ENCODE measurements at regions not wholly inside any gene's neighbourhood (a gene's known extent, or its start where the extent isn't known, plus 50 kb on each side); places are given as distances from the start of the nearest gene placed in this dataset.

DNA sequence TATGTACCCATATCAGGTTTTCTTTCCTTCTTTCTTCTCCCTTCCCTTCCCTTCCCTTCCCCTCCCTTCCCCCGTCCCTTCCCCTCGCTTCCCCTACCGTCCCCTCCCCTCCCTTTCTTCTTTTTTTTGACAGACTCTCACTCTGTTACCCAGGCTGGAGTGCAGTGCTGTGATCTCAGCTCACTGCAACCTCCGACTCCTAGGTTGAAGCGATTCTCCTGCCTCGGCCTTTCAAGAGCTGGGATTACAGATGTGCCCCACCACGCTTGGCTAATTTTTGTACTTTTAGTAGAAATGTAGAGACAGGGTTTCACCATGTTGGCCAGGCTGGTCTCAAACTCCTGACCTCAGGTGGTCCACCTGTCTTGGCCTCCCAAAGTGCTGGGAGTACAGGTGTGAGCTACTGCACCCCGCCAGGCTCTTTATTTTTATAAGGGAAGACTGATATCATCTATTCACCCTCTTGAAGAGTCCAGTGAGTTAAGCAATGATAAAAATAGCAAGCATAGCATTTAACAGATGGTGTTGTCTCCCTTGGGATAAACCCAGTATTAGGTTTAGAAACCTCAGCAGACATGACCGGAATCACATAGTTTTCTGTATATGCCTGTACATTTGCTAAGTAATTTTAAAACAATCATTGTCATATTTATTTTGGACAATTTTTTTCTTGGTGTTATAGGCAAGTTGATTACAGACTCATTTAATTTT lies 888.4 kb downstream of the TRIB2 start:
- peaks cover 3% of the 10 kb centered on the region for H3K9me3 Mint-ChIP-seq
- no peaks in the 10 kb centered on the region for H3K4me1 Mint-ChIP-seq (ENCODE audit: low read depth)
- no peaks in the 10 kb centered on the region for H3K36me3 Mint-ChIP-seq (ENCODE audit: low read depth)
- no peaks in the 10 kb centered on the region for H3K27me3 Mint-ChIP-seq (ENCODE audit: low read depth)
- H3K4me3 Mint-ChIP-seq = no peak overlapping the region
- no peak overlapping the region for H3K27ac Mint-ChIP-seq
- CTCF ChIA-PET = no interaction called here
- intact Hi-C loops (cut with micrococcal nuclease) = no loop called here
- DNase-seq = no peak

DNA sequence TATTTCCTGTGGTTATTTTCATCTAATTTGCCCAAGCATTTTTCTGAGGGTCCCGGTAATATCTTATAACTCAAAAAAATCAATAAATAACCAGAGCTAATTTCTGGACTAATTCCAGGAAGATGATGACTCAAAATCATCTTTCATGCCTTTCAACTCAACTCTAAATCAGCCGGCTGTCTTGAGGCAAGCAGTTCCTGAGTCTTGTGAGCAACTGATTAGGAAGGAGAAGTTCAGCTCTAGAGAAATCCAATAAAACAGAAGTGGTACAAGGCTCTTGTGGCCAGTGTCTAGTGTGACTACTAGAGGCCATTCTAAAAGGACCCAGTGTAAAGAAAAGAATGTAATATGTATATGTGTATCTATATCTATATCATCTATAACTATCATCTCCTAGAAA lies 890.4 kb downstream of the TRIB2 start:
- Mint-ChIP-seq H3K4me1 (ENCODE audit: low read depth) (no peaks in the 10 kb centered on the region), H3K9me3 (peaks cover 7% of the 10 kb centered on the region), H3K27me3 (ENCODE audit: low read depth) (no peaks in the 10 kb centered on the region), H3K27ac (no peak overlapping the region), H3K36me3 (ENCODE audit: low read depth) (no peaks in the 10 kb centered on the region), H3K4me3 (no peak overlapping the region)
- CTCF ChIA-PET = no interaction called here
- intact Hi-C loops (cut with micrococcal nuclease) = no loop called here
- DNase-seq = no peak

DNA sequence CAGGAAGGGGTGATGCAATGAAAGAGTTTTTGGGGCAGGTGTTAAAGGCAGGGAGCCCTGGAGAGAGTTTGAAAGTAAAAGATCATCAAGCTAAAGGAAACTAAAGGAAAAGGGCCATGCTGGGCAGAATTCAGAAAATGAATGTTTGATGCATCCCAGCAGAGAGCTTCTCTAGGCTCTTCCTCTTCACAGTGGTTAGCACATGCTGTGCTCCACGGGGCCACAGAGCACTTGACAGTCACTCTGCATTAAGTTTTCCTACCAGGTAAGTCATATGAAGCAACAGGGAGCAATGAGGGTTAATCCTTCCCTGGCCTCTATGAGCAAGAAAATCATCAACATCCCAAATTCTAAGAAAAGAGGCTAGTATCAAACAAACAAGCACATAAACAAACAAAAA lies 895.2 kb downstream of the TRIB2 start:
- no peaks in the 10 kb centered on the region for H3K27me3 Mint-ChIP-seq (ENCODE audit: low read depth)
- H3K27ac Mint-ChIP-seq = no peak overlapping the region
- no peak overlapping the region for H3K4me3 Mint-ChIP-seq
- intact Hi-C loops (cut with micrococcal nuclease) = no loop called here
- H3K4me1 Mint-ChIP-seq (ENCODE audit: low read depth) = no peaks in the 10 kb centered on the region
- CTCF ChIA-PET = no interaction called here
- H3K36me3 Mint-ChIP-seq (ENCODE audit: low read depth) = no peaks in the 10 kb centered on the region
- peaks cover 11% of the 10 kb centered on the region for H3K9me3 Mint-ChIP-seq
- DNase-seq = no peak

DNA sequence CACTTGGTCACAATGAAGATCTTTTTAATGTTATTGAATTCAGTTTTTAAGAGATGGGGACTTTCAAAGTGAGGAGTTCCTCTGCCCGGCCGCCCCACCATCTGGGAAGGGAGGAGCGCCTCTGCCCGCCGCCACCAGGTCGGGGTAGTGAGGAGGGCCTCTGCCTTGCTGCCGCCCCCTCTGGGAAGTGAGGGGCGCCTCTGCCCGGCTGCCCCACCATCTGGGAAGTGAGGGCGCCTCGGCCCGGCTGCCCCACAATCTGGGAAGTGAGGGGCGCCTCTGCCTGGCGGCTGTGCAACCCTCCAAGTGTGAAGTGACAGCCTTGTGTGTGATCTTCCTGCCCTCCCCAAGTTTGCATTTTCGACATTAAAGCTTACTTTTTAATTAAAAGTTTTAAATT lies 899.3 kb downstream of the TRIB2 start:
- DNase-seq = no peak

DNA sequence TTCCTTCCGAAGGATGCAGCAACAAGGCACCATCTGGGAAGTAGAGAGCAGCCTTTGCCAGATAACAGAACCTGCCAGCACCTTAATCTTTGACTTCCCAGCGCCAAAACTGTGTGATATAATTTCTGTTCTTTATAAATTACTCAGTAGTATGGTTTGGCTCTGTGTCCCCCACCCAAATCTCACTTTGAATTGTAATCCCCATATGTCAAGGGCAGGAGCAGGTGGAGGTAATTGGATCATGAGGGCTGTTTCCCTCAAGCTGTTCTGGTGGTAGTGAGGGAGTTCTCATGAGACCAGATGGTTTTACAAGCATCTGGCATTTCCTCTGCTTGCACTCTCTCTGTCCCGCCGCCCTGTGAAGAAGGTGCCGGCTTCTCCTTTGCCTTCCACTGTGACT lies 899.9 kb downstream of the TRIB2 start:
- no peaks in the 10 kb centered on the region for H3K27me3 Mint-ChIP-seq (ENCODE audit: low read depth)
- peaks cover 10% of the 10 kb centered on the region for H3K9me3 Mint-ChIP-seq
- intact Hi-C loops (cut with micrococcal nuclease) = no loop called here
- DNase-seq = no peak
- no peak overlapping the region for H3K4me3 Mint-ChIP-seq
- no peak overlapping the region for H3K27ac Mint-ChIP-seq
- no peaks in the 10 kb centered on the region for H3K4me1 Mint-ChIP-seq (ENCODE audit: low read depth)
- H3K36me3 Mint-ChIP-seq (ENCODE audit: low read depth) = no peaks in the 10 kb centered on the region
- CTCF ChIA-PET = interaction anchor here (0.6 kb wide), 1 partner anchor 561 kb away, joined by 3 read pairs; no protein-coding TSS in a partner anchor

More for the DNA sequence above, 899.3 kb downstream of the TRIB2 start:
- Mint-ChIP-seq H3K36me3 (ENCODE audit: low read depth) (no peaks in the 10 kb centered on the region), H3K27ac (no peak overlapping the region), H3K4me1 (ENCODE audit: low read depth) (no peaks in the 10 kb centered on the region), H3K4me3 (no peak overlapping the region), H3K27me3 (ENCODE audit: low read depth) (no peaks in the 10 kb centered on the region), H3K9me3 (peaks cover 10% of the 10 kb centered on the region)
- CTCF ChIA-PET = no interaction called here
- intact Hi-C loops (cut with micrococcal nuclease) = no loop called here

DNA sequence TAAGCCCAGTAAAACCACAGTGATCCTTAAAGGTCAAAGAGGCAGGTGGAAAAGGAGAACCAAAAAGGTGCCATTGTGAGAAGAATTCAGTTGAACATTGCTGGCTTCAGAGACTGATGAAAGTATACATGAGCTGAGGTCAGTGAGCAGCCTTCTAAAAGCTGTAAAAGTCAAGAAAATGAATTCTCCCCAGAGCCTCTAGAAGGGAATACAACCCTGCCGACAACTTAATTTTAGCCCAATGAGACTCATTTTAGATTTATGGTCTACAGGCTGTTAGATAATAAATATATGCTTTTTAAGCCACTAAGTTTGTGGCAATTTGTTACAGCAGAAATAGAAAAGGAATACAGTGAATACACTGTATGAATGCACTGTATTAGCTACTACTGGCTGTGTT lies 911.4 kb downstream of the TRIB2 start:
- no peaks in the 10 kb centered on the region for H3K27me3 Mint-ChIP-seq (ENCODE audit: low read depth)

DNA sequence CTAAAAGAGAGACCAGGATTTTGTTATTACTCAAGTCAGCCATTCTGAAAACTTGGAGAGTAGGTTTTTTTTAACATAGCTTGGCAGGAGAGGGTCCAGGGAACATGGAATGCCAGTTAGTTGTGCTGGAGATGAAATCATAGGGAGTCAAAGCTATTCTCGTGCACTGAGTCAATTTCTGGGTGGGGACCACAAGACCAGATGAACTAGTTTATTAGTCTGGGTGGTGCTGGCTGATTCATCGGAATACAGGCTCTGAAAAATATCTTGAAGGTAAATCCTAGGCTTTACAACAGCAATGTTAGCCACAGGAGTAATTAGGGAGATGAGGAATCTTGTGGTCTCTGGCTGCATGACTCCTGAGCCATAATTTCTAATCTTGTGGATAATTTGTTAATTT lies 921.4 kb downstream of the TRIB2 start:
- no peak for DNase-seq
- Mint-ChIP-seq H3K9me3 (peaks cover 3% of the 10 kb centered on the region), H3K36me3 (ENCODE audit: low read depth) (no peaks in the 10 kb centered on the region), H3K4me3 (no peak overlapping the region), H3K27ac (no peak overlapping the region), H3K27me3 (ENCODE audit: low read depth) (no peaks in the 10 kb centered on the region), H3K4me1 (ENCODE audit: low read depth) (no peaks in the 10 kb centered on the region)
- CTCF ChIA-PET = no interaction called here
- intact Hi-C loops (cut with micrococcal nuclease) = no loop called here

More for the DNA sequence above, 911.4 kb downstream of the TRIB2 start:
- Mint-ChIP-seq H3K9me3 (peaks cover 8% of the 10 kb centered on the region), H3K36me3 (ENCODE audit: low read depth) (no peaks in the 10 kb centered on the region), H3K27ac (no peak overlapping the region), H3K4me3 (no peak overlapping the region), H3K4me1 (ENCODE audit: low read depth) (no peaks in the 10 kb centered on the region)
- DNase-seq = no peak
- CTCF ChIA-PET = no interaction called here
- intact Hi-C loops (cut with micrococcal nuclease) = no loop called here

DNA sequence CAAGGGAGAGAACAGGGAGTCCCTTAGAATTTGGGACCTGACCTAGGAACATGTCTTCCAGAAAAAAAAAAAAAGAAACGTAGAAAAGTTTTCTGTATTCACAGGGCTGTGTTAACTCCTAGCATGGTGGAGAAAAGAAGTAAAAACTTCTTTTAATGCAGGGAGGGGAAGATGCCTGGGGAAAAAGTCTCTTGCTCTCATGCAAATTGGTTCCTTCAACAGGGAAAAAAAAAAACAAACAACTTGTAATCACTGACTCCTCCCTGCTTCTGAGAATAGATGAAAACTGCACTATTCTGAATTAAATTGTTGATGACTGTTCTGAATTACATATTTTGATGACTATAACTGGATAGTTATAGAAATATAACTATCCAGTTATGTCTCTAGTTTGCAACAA lies 933.2 kb downstream of the TRIB2 start:
- intact Hi-C loops (cut with micrococcal nuclease) = no loop called here
- H3K9me3 Mint-ChIP-seq = peaks cover 3% of the 10 kb centered on the region
- no peak overlapping the region for H3K27ac Mint-ChIP-seq
- DNase-seq = no peak
- H3K27me3 Mint-ChIP-seq (ENCODE audit: low read depth) = no peaks in the 10 kb centered on the region
- CTCF ChIA-PET = no interaction called here
- H3K4me3 Mint-ChIP-seq = no peak overlapping the region
- no peaks in the 10 kb centered on the region for H3K4me1 Mint-ChIP-seq (ENCODE audit: low read depth)
- H3K36me3 Mint-ChIP-seq (ENCODE audit: low read depth) = no peaks in the 10 kb centered on the region

DNA sequence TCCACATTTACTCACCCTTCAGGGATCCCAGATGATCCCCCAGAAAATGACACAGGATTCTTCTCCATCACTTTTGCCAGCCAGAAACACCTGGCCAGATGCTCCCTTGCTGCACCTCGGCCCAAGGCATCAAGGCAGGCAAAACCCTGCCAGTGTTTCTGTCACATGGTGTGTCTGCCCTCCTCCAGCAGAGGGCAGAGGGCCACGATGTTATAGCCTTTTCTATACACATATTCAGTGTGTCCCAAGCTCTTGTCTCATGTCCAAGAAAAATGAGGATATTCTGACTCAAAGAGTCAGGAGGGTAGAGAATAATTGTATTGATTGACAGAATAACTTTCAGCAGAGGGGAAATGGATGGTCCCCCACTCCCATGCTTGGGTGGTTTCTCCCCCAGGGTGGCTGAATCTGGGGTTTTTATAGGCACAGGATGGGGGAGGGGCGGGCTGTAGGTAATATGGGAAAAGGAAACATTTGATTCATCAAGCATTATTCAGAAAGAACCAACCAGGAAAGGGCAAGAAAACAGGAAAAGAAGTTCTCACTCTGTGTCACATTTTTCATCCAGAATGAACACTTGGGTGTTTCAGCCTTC lies 933.9 kb downstream of the TRIB2 start:
- no peak for DNase-seq
- Mint-ChIP-seq H3K9me3 (peaks cover 3% of the 10 kb centered on the region), H3K27me3 (ENCODE audit: low read depth) (no peaks in the 10 kb centered on the region), H3K4me3 (no peak overlapping the region), H3K36me3 (ENCODE audit: low read depth) (no peaks in the 10 kb centered on the region), H3K4me1 (ENCODE audit: low read depth) (no peaks in the 10 kb centered on the region), H3K27ac (no peak overlapping the region)
- CTCF ChIA-PET = no interaction called here
- intact Hi-C loops (cut with micrococcal nuclease) = no loop called here

DNA sequence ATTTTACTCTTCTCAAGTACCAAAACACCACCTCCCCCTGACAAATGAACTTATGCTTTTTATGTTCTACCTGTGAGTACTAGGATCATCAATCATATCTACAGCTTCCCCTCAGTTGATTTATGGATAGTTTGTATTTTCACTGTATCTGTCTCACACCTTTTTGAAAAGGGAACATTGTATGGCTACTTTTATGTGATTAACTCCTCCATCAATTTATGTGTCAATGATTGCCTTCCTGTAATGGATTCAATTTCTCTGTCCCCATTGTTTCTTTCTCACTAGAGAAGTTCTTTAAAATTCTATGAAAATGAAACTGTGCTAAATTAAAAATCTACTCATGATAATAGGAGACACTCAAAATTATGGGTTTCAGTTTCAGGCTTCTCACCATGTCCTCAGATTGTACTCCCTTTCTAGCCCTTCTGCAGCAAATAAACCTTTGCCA lies 935.0 kb downstream of the TRIB2 start:
- no peak overlapping the region for H3K27ac Mint-ChIP-seq
- H3K36me3 Mint-ChIP-seq (ENCODE audit: low read depth) = no peaks in the 10 kb centered on the region
- peaks cover 1% of the 10 kb centered on the region for H3K9me3 Mint-ChIP-seq
- CTCF ChIA-PET = no interaction called here
- intact Hi-C loops (cut with micrococcal nuclease) = no loop called here
- no peak for DNase-seq
- no peaks in the 10 kb centered on the region for H3K4me1 Mint-ChIP-seq (ENCODE audit: low read depth)
- H3K4me3 Mint-ChIP-seq = no peak overlapping the region
- H3K27me3 Mint-ChIP-seq (ENCODE audit: low read depth) = no peaks in the 10 kb centered on the region

DNA sequence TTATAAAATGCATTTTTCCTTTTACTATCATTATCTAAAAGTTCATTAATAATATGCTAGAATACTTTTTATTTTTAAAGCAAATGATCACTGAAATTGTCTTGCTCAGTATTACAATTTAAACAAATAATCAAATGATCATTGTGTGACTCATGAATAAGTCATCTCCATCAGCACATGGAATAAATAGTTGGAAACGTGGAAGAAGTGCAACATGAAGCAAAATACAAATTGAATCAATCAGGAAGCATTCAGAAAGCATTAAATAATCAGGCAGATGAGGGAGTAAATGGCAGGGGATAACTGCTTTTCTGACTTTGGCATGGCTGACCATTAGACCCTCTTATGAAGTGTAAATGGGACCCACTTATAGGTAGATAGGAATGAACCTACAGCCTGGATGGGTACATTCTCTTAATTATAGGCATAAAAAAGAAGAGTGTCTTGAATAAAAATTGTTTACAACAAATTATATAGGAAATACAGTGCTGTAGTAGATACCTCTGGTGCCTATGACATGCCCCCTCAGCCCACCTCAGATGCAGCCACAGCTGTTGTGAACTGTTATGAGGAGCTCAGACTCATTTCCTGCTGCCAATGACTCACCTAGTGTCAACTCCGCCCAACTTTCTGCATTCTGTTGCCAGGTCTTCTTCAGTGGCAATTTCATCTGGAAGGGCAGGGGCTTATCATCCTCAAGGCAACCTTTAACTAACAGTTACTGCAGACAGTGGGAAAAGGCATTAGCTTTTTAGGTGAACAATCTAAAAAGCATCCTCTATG lies 936.0 kb downstream of the TRIB2 start:
- CTCF ChIA-PET = no interaction called here
- H3K36me3 Mint-ChIP-seq (ENCODE audit: low read depth) = no peaks in the 10 kb centered on the region
- H3K27me3 Mint-ChIP-seq (ENCODE audit: low read depth) = no peaks in the 10 kb centered on the region
- H3K4me3 Mint-ChIP-seq = no peak overlapping the region
- peak; percentile 6 for DNase-seq
- H3K4me1 Mint-ChIP-seq (ENCODE audit: low read depth) = no peaks in the 10 kb centered on the region
- H3K27ac Mint-ChIP-seq = no peak overlapping the region
- H3K9me3 Mint-ChIP-seq = peaks cover 1% of the 10 kb centered on the region
- intact Hi-C loops (cut with micrococcal nuclease) = no loop called here

DNA sequence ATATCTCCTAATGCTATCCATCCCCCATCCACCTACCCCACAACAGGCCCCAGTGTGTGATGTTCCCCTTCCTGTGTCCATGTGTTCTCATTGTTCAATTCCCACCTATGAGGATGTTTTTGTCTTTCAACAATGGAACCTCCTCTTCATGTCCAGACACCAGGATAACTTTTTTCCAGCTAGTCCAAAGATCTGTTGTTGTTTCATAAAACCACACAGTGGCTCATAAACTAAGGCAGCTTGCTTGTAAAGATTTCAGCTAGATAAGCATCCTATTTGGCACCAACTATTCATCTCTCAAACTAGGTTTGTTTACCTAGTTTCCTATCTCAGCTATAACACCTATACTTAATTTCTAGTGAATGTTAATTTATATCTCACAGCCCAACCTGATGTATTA lies 937.7 kb downstream of the TRIB2 start:
- intact Hi-C loops (cut with micrococcal nuclease) = no loop called here
- H3K36me3 Mint-ChIP-seq (ENCODE audit: low read depth) = no peaks in the 10 kb centered on the region

DNA sequence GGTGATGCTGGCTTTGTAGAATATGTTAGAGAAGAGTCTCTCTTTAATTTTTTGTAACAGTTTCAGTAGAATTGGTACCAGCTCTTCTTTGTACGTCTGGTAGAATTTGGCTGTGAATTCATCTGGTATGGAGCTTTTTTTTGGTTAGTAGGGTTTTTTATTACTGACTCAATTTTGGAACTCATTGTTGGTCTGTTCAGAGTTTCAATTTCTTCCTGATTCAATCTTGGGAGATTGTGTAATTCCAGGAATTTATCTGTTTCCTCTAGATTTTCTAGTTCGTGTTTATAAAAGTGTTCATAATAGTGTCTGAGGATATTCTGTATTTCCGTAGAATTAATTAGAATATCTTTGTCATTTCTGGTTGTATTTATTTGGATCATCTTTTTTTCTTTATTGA lies 943.5 kb downstream of the TRIB2 start:
- H3K4me3 Mint-ChIP-seq = no peak overlapping the region
- no peaks in the 10 kb centered on the region for H3K36me3 Mint-ChIP-seq (ENCODE audit: low read depth)
- intact Hi-C loops (cut with micrococcal nuclease) = no loop called here
- no peaks in the 10 kb centered on the region for H3K4me1 Mint-ChIP-seq (ENCODE audit: low read depth)
- no peaks in the 10 kb centered on the region for H3K27me3 Mint-ChIP-seq (ENCODE audit: low read depth)
- CTCF ChIA-PET = no interaction called here
- no peaks in the 10 kb centered on the region for H3K9me3 Mint-ChIP-seq
- no peak for DNase-seq
- H3K27ac Mint-ChIP-seq = no peak overlapping the region

More for the DNA sequence above, 937.7 kb downstream of the TRIB2 start:
- Mint-ChIP-seq H3K9me3 (peaks cover 1% of the 10 kb centered on the region), H3K27me3 (ENCODE audit: low read depth) (no peaks in the 10 kb centered on the region), H3K27ac (no peak overlapping the region), H3K4me1 (ENCODE audit: low read depth) (no peaks in the 10 kb centered on the region), H3K4me3 (no peak overlapping the region)
- DNase-seq = no peak
- CTCF ChIA-PET = no interaction called here

Measured in activated naive CD4-positive, alpha-beta T cell treated with anti-CD3 and anti-CD28 coated beads for 36 hours (primary cell).